Large intestine (tissue), 3 donors: ENCODE measurements at regions not wholly inside any gene's neighbourhood (a gene's known extent, or its start where the extent isn't known, plus 50 kb on each side); places are given as distances from the start of the nearest gene placed in this dataset.

Source experiments
- DNase-seq, 2 donors: peaks; one replicate each; pipeline versions ENCODE4 v3.0.0 to v3.0.0-alpha.2; 2013
- H3K27ac ChIP-seq: one replicate; pipeline ENCODE4 v1.5.1; 2013; ENCODE audit warnings: low read length
- H3K27me3 ChIP-seq: 2 replicates; pipeline ENCODE4 v1.6.1; 2013; ENCODE audit warnings: low read length; ENCODE audit not compliant: control insufficient read depth, insufficient read depth
- H3K36me3 ChIP-seq: 2 replicates; pipeline ENCODE4 v1.6.1; 2013; ENCODE audit warnings: low read length; ENCODE audit not compliant: control insufficient read depth, insufficient read depth
- H3K4me1 ChIP-seq: one replicate; pipeline ENCODE4 v1.6.1; 2013; ENCODE audit warnings: low read length; ENCODE audit not compliant: control insufficient read depth, insufficient read depth
- H3K4me3 ChIP-seq: one replicate; pipeline ENCODE4 v1.5.1; 2013; ENCODE audit warnings: low read length
- H3K9me3 ChIP-seq: one replicate; pipeline ENCODE4 v1.6.1; 2013; ENCODE audit warnings: mild to moderate bottlenecking, low read depth, low read length, moderate library complexity; ENCODE audit not compliant: control insufficient read depth
- WGBS: methylation state at CpG from one replicate; pipeline ENCODE4 v1.1.5; 2013; ENCODE audit warnings: low lambda C conversion rate; ENCODE audit not compliant: insufficient coverage; 5-methylcytosine and 5-hydroxymethylcytosine counted together

DNA sequence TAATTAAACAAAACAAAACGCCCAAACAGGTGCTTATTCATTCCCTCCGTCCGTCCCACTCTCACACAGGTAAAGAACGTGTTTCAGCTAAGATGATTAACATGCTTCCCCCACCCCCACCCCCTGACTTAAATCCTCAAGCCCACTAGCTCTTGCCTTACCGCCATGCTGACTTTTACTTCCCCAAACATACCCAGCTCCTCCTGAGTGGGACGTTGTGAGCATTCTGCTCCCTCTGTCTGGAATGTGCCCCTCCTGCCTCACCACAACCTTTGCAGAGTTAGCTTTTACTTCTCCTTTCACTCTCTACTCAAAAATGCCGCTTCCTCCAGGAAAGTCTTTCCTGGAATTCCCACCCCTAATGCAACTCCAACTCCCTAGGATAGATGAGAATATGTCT lies 774.0 kb upstream of the RBFOX1 start:
- Histone ChIP-seq H3K4me3 (no peak overlapping the region), H3K36me3 (no peaks in the 10 kb centered on the region), H3K9me3 (no peaks in the 10 kb centered on the region), H3K4me1 (no peaks in the 10 kb centered on the region), H3K27me3 (no peaks in the 10 kb centered on the region), H3K27ac (no peak overlapping the region)
- no CpG with 5 or more reads among the region's 7 CpGs for WGBS
- DNase-seq, result no peak

DNA sequence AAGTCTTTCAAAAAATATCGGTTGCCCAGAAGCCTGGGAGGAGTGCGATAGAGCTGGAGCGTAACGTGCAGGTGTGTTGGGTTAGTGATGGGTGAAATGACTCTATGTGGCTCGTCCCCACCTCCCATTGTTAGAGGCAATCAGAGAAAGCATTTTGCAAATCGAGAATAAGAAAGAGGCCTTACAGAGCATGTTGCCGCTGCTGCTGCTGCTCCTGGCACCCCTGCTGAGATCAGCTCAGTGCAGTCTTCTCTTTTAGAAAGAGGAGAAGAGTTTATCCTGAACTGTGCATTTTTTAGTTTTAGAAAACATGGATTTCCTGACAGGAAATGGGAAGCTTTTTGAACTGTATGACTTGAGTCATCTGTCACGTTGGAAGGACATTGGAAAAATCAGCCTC lies 774.5 kb upstream of the RBFOX1 start:
- Histone ChIP-seq H3K36me3 (no peaks in the 10 kb centered on the region), H3K9me3 (no peaks in the 10 kb centered on the region), H3K27ac (no peak overlapping the region), H3K4me1 (no peaks in the 10 kb centered on the region), H3K27me3 (no peaks in the 10 kb centered on the region), H3K4me3 (no peak overlapping the region)
- WGBS, result 47% methylated on average over 2 of the region's 8 CpGs
- no peak for DNase-seq

DNA sequence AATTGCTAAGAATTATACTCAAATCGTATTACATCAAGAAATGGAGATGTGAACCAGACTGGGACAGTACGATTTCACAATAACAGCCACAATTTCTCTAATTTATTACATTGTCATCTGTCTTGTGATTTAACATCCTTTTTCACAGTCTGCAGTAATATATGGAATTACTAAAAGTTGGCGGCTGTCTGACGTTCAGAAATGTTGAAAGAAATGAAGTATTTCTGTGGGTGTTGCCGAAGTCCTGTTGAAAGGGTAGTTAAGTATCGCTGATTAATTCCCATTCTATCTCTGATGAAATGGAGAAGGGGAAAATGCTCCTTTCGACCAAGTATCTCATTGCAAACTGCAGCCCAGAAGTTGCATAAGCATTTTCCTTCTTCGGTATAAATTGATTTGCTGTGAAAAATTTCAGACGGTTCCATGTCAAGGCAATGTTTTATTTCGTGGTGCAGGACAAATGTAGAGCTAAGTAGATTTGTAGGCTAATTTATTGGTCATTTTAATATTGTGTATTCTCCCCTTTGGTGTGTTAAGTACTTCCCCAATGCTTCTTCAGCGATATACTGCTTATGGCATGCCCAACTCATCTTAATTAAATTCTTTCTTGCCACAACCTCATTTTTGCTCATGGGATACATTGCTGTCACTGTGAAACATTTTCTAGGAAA lies 775.2 kb upstream of the RBFOX1 start:
- no peaks in the 10 kb centered on the region for H3K27me3 ChIP-seq
- no peak for DNase-seq
- H3K4me3 ChIP-seq, result no peak overlapping the region
- H3K9me3 ChIP-seq, result no peaks in the 10 kb centered on the region
- no CpG with 5 or more reads among the region's 11 CpGs for WGBS
- no peak overlapping the region for H3K27ac ChIP-seq
- H3K4me1 ChIP-seq, result no peaks in the 10 kb centered on the region
- H3K36me3 ChIP-seq, result no peaks in the 10 kb centered on the region

DNA sequence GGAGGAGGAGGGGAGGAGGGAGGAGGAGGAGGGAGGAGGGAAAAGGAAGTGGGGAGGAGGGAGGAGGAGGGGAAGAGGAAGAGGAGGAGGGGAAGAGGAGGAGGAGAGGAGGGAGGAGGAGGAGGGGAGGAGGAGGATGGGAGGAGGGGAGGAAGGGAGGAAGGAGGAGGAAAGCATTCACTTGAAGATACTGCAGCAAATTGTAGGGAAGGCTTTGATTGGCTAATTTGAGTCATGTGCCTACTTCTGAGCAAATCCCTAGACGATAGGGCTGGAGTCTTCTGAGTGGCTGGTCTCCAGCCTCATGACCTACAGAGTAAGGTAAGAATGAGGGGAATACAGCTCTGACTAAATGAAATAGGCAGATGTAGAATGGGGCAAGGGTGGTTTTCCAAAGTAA lies 783.2 kb upstream of the RBFOX1 start:
- Histone ChIP-seq H3K9me3 (no peaks in the 10 kb centered on the region), H3K27me3 (no peaks in the 10 kb centered on the region), H3K27ac (no peak overlapping the region), H3K36me3 (no peaks in the 10 kb centered on the region), H3K4me1 (no peaks in the 10 kb centered on the region), H3K4me3 (no peak overlapping the region)
- DNase-seq, result no peak
- no CpG with 5 or more reads among the region's 1 CpG for whole genome bisulfite sequencing

DNA sequence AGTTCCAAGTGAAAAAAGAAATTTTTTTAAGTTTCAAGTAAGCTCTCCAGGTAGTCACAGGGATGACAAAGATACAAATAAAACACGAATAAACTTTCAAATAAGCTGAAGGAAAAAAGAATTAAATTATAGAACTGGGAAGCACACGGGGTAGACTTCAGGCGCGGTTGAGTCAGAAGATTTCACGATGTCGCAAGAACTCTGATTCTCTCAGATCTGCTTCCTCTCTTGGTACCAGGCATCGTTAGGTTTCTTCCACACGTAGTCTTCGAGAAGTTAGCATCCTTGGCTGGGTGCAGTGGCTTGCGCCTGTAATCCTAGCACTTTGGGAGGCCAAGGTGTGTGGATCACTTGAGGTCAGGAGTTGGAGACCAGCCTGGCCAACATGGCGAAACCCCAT lies 784.1 kb upstream of the RBFOX1 start:
- Histone ChIP-seq H3K36me3 (no peaks in the 10 kb centered on the region), H3K27me3 (no peaks in the 10 kb centered on the region), H3K27ac (no peak overlapping the region), H3K9me3 (no peaks in the 10 kb centered on the region), H3K4me1 (no peaks in the 10 kb centered on the region), H3K4me3 (no peak overlapping the region)
- DNase-seq, result no peak
- WGBS, result 87% methylated on average over 5 of the region's 11 CpGs

DNA sequence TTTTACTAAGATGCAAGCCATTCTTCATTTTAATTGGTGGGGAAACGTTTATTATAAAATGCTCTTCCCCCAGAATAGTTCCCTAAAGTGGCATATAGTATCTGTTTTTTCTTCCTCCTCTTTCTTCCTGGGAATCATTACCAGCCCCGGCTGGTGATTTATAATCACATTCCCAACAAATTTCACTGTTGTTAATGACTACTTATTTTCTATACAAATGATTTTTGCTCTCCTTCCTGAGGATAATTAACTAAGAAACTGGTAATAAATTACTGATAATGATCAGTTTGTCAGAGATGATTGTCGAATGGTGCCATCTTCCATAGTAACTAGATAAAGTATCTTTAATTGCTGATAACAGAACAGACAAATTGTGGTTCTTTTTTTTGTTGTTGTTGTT lies 785.5 kb upstream of the RBFOX1 start:
- Histone ChIP-seq H3K27ac (no peak overlapping the region), H3K4me3 (no peak overlapping the region), H3K4me1 (no peaks in the 10 kb centered on the region), H3K9me3 (no peaks in the 10 kb centered on the region), H3K27me3 (no peaks in the 10 kb centered on the region), H3K36me3 (no peaks in the 10 kb centered on the region)
- no peak for DNase-seq
- WGBS, result 20% methylated on average over 1 of the region's 3 CpGs

DNA sequence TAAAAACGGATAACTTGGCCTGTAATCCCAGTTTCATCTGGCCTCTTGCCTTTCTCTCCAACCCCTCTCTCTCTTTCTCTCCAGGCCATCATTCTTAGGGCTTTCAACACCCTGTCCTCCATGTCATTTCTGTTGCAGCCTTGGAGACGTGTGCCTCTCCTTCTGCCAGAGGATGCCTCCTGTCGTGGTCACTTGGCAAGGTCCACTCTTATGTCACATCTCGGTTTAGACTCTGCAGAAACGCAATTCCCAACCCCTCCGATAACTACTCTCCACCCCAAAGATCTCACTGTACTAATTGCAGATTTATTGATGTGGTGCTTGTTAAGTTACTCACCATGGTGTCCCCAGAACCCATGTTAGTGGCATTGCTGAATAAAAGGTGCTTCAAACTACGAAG lies 787.3 kb upstream of the RBFOX1 start:
- WGBS, result 100% methylated on average over 1 of the region's 7 CpGs
- DNase-seq, result no peak

DNA sequence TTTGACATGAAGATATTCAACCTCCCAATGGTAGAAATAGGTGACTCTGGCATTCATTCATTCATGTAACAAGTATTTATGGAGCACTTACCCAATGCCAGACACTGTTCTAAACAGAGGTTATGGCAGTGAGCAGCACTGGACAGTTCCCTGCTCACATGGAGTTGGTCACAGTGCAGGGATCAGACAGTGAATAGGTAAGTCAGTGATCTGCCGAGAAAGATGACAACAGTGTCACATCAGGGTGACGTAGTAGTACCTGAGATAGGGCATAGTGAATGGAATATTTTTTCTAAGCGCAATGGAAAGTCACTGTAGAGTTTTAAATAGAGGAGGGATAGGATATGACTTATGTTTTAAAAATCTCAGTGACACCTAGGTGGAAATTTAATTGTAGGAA lies 791.4 kb upstream of the RBFOX1 start:
- Histone ChIP-seq H3K27ac (no peak overlapping the region), H3K36me3 (no peaks in the 10 kb centered on the region), H3K9me3 (no peaks in the 10 kb centered on the region), H3K27me3 (no peaks in the 10 kb centered on the region), H3K4me1 (no peaks in the 10 kb centered on the region), H3K4me3 (no peak overlapping the region)
- 100% methylated on average over 1 of the region's 3 CpGs for WGBS
- DNase-seq, result no peak

More for the DNA sequence above, 787.3 kb upstream of the RBFOX1 start:
- H3K36me3 ChIP-seq, result no peaks in the 10 kb centered on the region
- no peak overlapping the region for H3K27ac ChIP-seq
- no peaks in the 10 kb centered on the region for H3K27me3 ChIP-seq
- H3K9me3 ChIP-seq, result no peaks in the 10 kb centered on the region
- H3K4me1 ChIP-seq, result no peaks in the 10 kb centered on the region
- H3K4me3 ChIP-seq, result no peak overlapping the region

DNA sequence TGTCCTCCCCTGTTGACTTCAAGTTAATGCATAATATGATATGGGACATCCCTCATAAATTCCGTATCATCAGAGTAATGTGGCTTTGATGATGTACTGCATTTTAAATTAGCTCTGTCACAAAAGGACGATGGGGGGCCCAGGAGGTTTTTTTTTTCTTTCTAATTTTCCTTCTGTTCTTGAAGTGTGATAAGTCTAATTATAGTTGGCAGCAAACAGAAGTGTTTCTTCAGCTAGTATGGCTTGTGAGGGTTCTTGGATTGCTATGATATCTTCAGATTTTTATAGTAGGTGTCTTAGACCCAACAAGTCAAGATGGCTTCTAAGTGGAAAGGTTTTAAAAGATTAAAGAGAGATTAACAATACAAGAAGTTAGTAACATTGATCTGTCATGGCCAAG lies 796.2 kb upstream of the RBFOX1 start:
- DNase-seq, result no peak
- Histone ChIP-seq H3K27ac (no peak overlapping the region), H3K36me3 (no peaks in the 10 kb centered on the region), H3K27me3 (no peaks in the 10 kb centered on the region), H3K9me3 (no peaks in the 10 kb centered on the region), H3K4me1 (no peaks in the 10 kb centered on the region), H3K4me3 (no peak overlapping the region)
- WGBS, result no CpG with 5 or more reads among the region's 2 CpGs

DNA sequence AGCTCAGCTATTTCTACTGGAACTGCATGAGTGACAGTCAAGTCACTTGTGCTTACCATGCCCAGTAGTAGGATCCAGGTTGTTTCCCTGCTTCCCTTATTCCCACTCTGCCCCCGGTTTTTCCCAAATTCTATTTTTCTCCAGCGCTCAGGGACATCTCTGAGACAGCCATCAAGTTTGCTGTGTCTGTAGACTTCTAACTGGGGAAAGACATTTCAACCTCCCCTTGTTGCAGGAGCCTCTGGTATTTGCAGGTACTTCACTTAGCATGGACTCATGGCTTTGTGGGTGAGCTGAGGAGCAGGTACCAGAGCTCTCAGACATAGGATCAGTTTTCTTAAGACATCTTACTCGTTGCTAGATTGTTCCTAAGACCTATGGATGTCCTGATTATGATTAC lies 801.6 kb upstream of the RBFOX1 start:
- WGBS, result no CpG with 5 or more reads among the region's 3 CpGs
- Histone ChIP-seq H3K27ac (no peak overlapping the region), H3K36me3 (no peaks in the 10 kb centered on the region), H3K4me1 (no peaks in the 10 kb centered on the region), H3K27me3 (no peaks in the 10 kb centered on the region), H3K9me3 (no peaks in the 10 kb centered on the region), H3K4me3 (no peak overlapping the region)
- DNase-seq, result no peak

DNA sequence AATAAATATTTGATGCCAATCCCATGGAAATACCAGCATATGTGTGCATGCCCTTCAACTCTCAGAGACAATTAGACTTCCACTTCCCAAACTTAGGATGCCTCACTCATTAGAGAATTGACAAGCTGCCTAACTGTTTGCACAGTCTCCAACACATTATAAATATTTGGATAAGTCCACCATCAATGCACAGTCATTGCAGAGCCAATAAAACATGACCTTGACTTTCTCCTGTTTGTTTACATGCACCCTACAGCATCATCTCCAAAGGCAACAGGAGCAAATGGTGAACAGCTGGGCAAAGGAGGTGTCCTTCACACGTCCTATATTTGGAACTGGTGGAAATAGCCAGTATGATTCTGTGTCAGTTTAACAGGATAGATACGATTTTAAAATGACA lies 804.4 kb upstream of the RBFOX1 start:
- DNase-seq, result no peak
- Histone ChIP-seq H3K27ac (no peak overlapping the region), H3K4me3 (no peak overlapping the region), H3K27me3 (no peaks in the 10 kb centered on the region), H3K4me1 (no peaks in the 10 kb centered on the region), H3K9me3 (no peaks in the 10 kb centered on the region), H3K36me3 (no peaks in the 10 kb centered on the region)
- no CpG with 5 or more reads among the region's 2 CpGs for WGBS
